GM21529 (cell line): ENCODE measurements at regions not wholly inside any gene's neighbourhood (a gene's known extent, or its start where the extent isn't known, plus 50 kb on each side); places are given as distances from the start of the nearest gene placed in this dataset.

Experiments
- ATAC-seq: cut with Tn5 transposase; IDR thresholded peaks from one replicate; pipeline ENCODE4 v1.9.1; 2021; ENCODE audit not compliant: unreplicated experiment

DNA sequence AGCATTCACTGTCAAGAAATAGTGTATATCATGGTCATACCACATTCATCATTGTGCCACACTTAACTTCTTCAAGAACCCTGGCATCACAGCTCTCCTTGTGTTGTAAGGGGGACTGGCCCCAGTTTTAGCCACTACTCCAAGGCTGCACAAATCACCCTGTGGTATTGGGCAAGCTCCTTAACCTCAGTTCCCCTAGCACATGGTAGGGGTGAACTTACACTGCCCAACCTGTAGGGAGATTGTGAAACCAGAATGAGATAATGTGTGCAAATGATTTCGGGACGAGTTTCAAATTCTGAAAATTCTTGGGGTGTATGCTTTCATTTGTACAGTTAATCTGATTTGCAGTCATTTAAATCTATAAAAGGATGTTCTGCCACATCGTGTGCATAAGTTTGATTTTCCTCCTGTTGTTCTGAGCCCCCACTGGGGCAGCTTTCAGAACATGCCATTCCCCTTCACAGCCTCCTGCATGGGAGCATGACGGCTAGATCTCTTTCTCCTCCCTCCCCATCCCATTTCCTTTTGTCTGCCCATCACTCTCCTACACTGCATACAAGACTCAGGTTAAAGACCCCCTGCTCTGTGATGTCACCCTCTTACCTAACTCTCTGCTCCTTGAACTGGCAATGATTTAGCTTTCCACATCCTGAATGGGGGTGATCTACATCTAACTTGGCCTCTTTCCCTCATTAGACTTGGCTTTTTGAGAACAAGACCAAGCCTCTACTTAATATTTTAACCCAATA lies 290.3 kb downstream of the CHRM3 start:
- no peak for ATAC-seq

DNA sequence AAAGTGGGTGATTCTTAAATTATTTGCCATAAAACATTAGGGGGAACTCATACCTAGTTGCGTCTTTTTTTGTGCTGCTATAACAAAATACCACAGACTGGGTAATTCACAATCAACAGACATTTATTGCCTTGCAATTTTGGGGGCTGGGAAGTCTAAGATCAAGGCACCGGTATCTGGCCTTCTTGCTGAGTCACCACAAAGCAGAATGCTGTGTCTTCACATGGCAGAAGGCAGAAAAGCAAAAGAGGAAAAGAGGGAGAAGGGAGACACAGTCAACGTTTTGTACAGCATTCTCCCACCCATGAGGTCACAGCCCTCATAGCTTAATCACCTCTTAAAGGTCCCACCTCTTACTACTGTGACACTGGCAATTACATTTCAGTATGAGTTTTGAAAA lies 291.0 kb downstream of the CHRM3 start:
- no peak for ATAC-seq

DNA sequence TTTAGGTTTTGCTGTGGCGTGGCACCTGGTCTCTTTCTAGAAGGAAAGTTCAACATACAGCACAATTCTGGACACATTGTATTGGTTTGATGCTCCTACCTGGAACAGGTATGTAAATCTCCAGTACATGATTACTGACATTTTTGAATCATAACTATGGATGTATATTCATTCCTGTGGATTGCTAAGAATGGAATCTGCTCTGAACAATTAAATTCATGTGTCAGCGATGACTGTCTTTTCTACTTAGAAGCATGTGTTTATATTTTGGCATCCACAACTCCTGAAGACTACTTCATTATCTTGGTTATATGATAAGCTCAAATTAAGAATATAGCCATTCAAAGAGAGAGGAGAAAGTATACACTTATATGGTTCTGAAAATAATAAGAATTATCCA lies 291.8 kb downstream of the CHRM3 start:
- no peak for ATAC-seq

DNA sequence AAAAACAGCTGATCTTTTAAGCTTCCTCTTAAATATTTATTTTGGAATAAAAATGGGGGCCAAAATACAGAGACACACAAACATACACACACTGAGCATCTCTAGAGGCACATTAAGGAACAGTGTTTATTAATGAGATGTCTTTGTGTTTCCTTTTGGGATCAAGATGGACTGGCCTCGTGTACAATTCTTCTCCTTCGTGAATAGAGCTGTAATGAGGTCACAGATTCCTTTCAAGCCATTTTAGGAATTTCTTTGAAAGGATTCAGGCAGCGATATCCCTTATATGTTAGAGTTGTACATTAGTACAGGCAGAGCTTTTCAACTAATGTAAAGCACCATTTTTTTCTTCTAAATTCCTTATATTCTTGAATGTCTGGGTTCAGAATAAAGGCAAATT lies 295.7 kb downstream of the CHRM3 start:
- ATAC-seq = no peak

DNA sequence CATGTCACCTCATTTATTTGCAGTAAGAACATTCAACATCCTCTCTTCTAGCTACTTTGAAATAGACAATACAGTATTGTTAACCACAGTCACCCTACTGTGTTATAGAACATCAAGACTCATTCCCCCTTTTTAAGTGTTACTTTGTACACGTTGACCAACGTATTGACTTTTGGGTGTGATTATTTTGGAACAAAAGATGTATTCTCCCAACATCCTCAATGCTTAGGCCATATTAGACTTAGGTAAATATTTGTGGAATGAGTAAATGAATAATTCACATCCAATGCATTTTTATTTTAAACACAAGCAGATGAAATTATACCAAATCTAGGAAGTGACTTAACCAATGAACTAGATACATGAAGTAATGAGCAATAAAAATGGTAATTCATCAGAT lies 296.6 kb downstream of the CHRM3 start:
- no peak for ATAC-seq

DNA sequence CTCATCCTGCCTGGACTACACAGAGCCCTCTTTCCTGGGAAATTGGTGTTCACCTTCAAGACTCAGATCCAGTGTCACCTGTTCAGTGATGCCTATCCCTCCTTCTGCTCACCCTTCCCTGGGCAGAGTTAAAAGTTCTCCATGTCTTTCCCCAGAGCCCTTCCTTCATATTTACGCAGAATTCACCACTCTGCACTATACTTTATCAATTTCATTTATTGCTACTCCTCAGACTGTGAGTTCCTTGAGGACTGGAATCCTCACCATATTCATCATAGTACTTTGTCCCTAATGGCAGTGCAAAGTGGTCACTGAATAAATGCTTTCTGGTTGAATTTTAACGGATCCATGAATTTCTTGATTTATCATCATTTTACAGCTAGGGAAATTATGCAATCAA lies 300.0 kb downstream of the CHRM3 start:
- ATAC-seq = no peak

DNA sequence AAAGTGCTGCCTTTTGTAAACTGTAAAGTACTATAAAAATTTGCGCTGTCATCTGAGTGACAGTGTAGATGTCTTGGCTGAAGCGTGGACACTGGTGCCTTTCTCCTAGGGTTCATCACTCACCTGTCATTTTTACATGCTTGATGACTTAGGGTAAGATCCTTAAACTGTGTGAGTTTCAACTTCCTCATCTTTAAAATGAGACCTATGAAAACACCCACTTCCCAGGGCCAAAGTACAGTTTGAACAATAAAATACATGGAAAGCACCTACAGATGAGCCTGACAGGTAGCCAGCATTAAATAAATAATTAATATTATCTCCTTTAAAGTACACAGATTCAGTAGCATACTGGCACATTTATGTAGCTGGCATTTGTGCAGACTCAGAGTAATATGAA lies 309.9 kb downstream of the CHRM3 start:
- ATAC-seq = no peak

DNA sequence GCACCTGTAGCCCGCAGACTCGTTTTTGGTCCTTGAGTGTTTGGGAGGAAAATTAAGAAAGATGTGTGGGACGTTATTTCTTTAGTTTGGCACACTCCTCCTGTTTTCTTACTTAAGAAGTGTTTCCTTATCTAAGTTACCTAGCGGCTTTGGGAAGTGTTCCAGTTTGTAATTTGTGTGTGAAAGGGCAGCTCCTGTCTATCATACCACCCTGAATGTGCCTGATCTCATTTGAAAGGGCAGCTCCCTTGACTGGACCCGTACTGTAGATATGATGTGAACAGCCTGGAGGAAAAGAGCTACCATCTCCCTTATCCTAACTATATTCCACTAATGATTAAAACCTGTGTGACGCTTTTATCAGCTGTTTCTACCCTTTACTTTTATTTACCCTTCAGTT lies 314.3 kb downstream of the CHRM3 start:
- no peak for ATAC-seq

DNA sequence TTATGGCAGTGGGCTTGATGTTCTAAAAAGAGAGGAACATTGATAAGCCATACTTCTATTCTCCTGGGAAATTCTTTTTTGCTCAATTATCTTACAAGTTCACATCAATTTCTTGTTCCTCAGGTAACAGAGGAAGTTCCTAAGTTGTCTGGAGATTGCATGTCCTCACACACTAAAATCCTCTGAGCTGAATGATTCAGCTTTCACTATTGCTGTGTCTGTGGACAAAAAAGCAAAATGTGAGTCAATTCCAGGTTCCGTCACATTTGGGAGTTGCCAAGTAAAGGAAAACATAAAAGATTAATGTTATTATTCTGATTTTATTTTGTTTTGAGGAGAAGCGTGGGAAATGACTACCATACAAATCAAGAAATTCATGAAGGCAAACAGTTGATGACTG lies 316.7 kb downstream of the CHRM3 start:
- no peak for ATAC-seq

DNA sequence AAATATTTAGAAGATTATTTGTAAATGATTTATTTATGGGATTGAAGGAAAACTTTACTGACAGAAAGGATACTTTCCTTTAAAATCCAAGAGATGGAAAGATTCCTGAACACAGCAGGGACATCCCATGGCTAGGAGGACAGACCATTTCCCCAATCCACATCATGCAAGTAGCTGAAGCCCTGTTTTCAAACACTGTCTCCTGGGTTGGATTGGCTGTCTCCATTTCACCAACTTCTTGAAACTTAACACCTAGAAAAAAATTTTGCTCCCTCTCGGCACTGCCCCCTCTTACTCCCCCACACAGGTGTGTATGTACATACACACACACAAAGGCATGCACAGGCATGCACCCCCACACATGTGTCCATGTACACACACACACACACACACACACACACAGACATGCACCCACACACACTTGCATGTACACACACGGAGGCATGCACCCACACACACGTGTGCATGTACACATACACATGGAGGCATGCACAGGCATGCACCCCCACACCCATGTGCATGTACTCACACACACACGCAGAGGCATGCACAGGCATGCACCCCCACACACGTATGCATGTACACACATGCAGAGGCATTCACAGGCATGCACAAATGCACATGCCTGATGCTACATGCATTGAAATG lies 320.0 kb downstream of the CHRM3 start:
- no peak for ATAC-seq

DNA sequence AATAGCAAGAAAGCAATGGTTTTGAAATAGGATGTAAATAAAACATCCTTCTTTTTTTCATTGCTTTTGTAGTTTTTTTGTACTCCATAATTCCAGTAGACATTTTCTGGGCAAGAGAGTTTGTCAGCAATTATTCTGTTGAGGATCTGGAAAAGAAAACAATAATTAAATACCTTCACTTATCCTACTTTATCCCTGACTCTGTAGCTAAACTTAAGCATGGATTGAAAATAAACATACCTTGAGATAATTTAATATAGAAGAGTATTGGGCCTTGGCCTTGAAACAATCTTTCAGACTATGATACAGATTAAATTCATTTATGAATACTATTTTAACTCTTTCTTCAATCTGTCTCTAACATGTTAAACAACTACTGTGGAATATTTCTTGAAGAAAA lies 321.2 kb downstream of the CHRM3 start:
- ATAC-seq = no peak

DNA sequence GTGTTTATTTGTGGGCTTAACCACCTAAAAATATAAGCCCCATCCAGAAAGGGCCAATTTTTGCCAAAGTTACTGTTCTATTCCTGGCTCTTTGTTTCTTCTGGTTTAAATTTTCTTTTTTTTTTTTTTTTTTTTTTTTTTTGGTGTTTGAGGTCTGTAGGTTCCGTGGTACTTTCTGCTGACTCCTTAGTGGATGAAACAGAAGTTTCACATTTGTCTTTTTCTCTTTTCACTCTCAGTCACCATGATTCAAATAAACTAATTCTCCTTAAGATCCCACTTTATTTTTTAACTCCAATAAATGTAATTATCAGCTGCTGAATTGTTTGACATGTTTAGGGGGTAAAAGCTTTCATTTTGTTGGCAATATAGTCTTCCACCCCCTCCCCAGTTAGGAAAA lies 322.3 kb downstream of the CHRM3 start:
- no peak for ATAC-seq

DNA sequence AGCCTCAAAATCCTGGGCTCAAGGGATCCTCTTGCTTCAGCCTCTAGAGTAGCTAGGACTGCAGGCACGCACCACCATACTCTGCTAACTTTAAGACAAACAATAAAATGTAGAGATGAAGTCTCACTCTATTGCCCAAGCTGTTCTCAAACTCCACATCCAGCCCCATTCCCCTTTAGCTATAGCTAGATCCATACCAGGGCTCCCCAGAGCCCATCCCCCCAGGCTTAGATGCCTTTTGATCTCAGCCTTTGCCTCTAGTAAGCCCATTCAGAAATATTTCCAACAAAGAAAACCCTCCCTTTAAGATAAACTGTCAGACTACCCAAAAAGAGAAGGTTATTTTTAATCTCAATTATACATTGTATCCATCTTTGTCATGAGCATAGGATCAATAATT lies 325.4 kb downstream of the CHRM3 start:
- ATAC-seq = no peak

DNA sequence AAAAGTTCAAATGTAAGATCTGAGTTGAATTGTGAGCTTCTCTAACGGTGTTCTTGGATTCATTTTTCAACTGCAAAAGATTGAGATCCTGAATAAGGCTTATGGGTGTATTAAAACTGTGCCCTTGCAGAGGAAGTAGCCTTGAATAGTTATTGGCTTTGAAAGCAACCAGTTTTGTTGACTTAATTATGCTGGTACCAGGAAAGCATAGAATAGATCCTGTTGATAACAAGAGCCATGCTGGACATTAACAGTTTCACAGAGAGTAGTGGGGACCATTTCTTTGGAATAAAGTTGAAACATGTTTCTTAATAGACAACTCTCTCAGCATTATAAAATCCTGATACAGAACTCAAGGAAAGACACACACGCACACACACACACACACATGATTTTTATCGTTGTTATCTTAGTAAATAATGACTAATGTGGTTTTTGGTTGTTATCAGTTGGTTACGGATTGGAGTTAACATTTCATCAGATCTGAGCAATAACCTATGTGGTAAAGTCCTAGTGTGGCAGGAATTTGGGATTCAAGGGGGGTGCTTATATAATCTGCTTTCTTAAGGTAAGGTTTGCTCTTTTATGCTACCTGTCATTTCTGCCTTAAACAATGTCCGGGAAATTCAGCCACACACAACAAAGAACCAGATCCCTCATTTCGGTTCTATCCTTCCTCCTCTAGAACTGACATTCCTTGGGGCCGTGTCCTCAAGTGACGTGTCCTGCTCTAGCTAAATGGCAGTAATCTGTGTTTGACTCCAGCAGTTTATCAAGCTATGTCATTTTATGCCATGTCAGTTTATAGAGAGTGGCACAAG lies 330.9 kb downstream of the CHRM3 start:
- no peak for ATAC-seq

DNA sequence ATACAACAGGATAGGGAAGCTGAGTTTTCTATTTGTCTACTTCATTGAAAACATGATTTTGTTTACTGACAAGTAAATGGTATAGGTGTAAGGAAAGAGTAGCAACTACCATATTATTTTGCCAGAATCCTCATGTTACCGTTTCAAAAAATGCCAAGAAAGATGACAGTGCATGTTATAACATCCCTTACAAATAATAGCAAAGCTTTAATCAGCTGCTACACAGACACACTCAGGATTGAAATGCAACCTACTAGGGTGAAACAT lies 331.5 kb downstream of the CHRM3 start:
- ATAC-seq = no peak

DNA sequence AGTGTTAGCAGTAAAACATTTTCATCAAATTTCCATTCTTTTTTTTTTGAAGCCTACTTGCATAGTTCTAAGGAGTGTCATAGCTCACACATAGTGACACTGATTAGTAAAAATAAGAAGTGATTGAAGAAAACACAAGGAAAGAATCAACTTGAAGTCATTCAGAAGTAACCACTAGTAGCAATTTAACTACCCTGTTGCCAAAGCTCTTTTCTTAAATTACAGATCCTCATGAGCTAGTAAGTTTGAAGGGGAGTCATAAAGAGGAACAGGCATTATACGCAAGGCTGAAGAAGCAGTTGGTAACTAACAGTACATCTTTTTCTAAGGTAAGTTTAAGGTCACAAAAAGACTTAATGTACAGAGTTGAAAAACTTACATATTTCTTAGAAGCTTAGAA lies 332.2 kb downstream of the CHRM3 start:
- no peak for ATAC-seq

DNA sequence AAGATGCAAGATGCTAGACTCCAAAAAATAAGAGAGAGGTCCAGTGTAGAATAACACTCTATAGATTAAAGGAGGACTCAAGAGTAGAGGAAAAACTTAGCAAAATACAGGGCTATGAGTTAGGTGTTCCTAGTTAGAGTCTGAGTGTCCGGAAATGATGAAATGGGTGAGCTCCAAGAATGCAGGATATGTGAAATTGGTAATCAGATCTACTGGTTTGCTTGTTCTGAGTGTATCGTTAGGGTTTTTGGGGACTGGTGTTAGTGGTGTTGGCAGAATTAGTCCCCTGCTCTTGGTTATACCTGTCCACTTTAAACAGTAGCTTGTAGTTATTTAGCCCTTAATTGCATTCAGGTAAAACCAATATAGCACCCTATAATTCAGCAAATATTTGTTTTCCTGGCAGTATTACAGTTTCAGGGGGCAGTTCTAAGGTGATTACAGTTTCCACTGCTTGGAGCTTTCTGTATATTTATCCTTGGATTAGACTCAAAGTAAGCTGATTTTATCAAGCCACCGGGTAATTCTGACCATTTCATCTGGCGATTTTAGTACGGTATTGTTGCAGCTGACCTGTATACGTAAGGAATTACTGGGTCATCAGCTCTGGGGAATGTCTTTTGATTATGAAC lies 332.7 kb downstream of the CHRM3 start:
- no peak for ATAC-seq

DNA sequence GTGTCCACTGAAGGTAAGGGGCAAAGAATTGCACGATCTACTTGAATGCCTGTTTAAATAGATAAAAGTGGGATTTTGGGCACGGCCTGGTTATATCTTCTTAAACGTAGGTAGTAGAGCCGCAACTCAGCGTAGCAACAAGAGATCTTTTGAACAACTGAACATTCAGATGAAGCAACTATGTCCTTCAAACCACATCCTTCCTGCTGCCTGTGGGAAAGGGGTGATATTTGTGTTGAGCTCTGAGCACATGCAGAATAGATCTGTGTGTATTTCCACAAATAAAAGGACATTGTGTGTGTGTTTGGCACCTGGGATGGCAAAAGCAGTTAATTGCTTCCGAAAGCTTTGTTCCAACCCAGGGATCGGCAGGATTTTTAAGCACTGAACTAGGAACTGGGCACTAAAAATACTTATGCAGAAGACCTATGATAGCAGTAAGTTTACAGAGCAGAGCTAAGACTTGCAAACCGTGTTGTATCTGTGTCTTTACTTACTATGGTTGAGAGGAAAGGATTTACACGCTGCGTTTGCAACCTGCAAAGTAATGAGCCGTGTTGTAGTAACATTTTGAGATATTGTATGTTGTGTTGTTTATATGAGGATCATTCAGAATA lies 333.4 kb downstream of the CHRM3 start:
- ATAC-seq = no peak

DNA sequence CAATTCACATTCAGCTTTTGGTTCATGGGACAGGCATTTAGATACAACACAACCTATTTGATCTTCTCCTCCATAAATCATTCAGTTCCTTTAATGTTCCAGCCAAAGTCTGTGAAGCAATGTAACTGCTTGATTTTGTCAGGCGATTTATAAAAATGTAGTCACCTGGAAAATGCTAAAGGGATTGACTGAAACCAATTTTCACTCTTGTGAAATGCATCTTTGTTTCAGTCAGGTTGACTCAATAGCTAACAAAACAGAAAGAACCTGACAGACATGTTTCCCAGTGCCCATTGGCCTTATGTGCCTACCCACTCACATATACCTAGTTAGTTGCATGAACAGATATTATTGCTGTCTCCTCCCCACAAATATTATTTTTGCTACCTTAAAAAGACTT lies 335.7 kb downstream of the CHRM3 start:
- no peak for ATAC-seq

DNA sequence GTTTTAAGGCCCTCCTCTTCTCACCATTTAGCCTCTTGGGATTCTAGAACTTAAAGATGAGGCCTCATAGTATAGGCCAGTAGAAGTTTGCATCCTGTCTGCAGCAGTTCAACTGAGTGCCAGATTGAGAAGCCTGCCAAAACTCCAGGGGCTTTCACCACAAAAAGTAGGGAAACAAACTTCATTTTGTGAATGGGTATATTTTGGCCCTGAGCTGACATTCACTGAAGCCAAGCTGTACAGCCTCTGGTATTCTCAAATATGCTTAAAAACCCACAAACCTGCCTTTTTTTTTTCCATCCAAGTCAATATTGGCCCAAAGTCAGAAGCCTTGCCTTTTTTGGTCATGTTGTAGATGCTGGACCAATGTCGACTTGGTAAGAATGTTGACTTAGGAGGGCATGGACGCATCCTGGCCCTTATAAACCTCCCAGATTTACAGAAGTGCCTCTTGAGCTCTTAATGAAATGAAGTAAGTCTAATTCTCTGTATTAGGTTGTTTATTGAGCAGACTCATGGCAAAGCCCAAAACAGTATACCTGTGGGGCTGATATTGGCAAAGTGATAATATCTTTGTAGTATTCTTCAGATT lies 337.5 kb downstream of the CHRM3 start:
- no peak for ATAC-seq

DNA sequence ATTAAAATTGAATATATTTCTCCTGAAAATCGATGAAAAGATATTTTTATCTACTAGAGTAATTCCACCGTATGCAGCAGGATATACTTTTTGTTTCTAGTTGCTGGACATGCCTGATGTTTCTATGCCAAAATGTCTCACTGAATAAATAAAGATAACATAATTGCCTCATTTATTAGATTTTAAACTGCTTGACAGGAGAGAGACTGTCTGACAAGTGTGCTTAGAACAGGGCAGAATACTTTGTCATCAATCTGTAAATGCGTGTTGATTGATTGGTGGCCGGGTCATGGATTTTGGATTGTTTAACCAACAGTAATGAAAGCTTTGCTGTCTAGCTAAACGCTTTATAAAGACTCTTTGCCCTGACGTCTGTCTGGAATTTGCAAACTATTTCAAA lies 339.0 kb downstream of the CHRM3 start:
- ATAC-seq = no peak
